GM21381 (cell line): ENCODE measurements at regions not wholly inside any gene's neighbourhood (a gene's known extent, or its start where the extent isn't known, plus 50 kb on each side); places are given as distances from the start of the nearest gene placed in this dataset.

Source experiments
- ATAC-seq: cut with Tn5 transposase; IDR thresholded peaks from one replicate; pipeline ENCODE4 v1.9.1; 2021; ENCODE audit warnings: mild to moderate bottlenecking, moderate library complexity; ENCODE audit not compliant: unreplicated experiment

- ATAC-seq: no peak
Observed at GRCh38 chr13:65907666-65908525, 1322.2 kb downstream of the PCDH9 start.

- no peak for ATAC-seq
Observed at GRCh38 chr13:65901723-65902122, 1328.4 kb downstream of the PCDH9 start.

GRCh38 chr13:65894049-65894448 is 1336.1 kb downstream of the PCDH9 start:
- no peak for ATAC-seq

GRCh38 chr13:65892859-65893258 is 1337.3 kb downstream of the PCDH9 start:
- no peak for ATAC-seq

GRCh38 chr13:65889368-65889767 is 1340.8 kb downstream of the PCDH9 start:
- no peak for ATAC-seq

- ATAC-seq: no peak
Observed at GRCh38 chr13:65882810-65883209, 1347.3 kb downstream of the PCDH9 start.

- no peak for ATAC-seq
Observed at GRCh38 chr13:65881561-65882155, 1348.5 kb downstream of the PCDH9 start.

GRCh38 chr13:65875031-65875430 is 1355.1 kb downstream of the PCDH9 start:
- no peak for ATAC-seq

- no peak for ATAC-seq
Observed at GRCh38 chr13:65872448-65872847, 1357.7 kb downstream of the PCDH9 start.

GRCh38 chr13:65868884-65869283 is 1361.3 kb downstream of the PCDH9 start:
- no peak for ATAC-seq

- no peak for ATAC-seq
Observed at GRCh38 chr13:65868099-65868498, 1362.0 kb downstream of the PCDH9 start.

- ATAC-seq: no peak
Observed at GRCh38 chr13:65866138-65866537, 1364.0 kb downstream of the PCDH9 start.

GRCh38 chr13:65865206-65865605 is 1364.9 kb downstream of the PCDH9 start:
- ATAC-seq: no peak

GRCh38 chr13:65864039-65864438 is 1366.1 kb downstream of the PCDH9 start:
- no peak for ATAC-seq

- ATAC-seq: no peak
Observed at GRCh38 chr13:65860306-65860705, 1369.8 kb downstream of the PCDH9 start.

GRCh38 chr13:65857942-65858565 is 1372.1 kb downstream of the PCDH9 start:
- ATAC-seq: no peak

- no peak for ATAC-seq
Observed at GRCh38 chr13:65856431-65856830, 1373.7 kb downstream of the PCDH9 start.

GRCh38 chr13:65855242-65855805 is 1374.8 kb downstream of the PCDH9 start:
- ATAC-seq: no peak

- no peak for ATAC-seq
Observed at GRCh38 chr13:65854431-65854830, 1375.7 kb downstream of the PCDH9 start.

- ATAC-seq: no peak
Observed at GRCh38 chr13:65844266-65844841, 1385.8 kb downstream of the PCDH9 start.

- ATAC-seq: no peak
Observed at GRCh38 chr13:65843314-65843731, 1386.8 kb downstream of the PCDH9 start.
